ENCODE measurements at regions not wholly inside any gene's neighbourhood (a gene's known extent, or its start where the extent isn't known, plus 50 kb on each side); places are given as distances from the start of the nearest gene placed in this dataset.

GRCh38 chr5:23991406-23991805, 484.0 kb downstream of the PRDM9 start:
- no peak for TF ChIP-seq CTCF (conservative IDR thresholded peaks at IDR 0.05 in 1 of 2, IDR thresholded peaks at IDR 0.05 in 1 of 2; ENCODE audit: low read depth in 1 of 2, low read length in 2 of 2)
- TF ChIP-seq EZH2 (IDR thresholded peaks at IDR 0.05; ENCODE audit: low read length, missing control alignments) = no peak

Measured in fibroblast of lung (primary cell).